K562 (cell line): ENCODE measurements at regions not wholly inside any gene's neighbourhood (a gene's known extent, or its start where the extent isn't known, plus 50 kb on each side); places are given as distances from the start of the nearest gene placed in this dataset.

Source experiments
- ATAC-seq: fragments of 200-7000 bp; cut with Tn5 transposase; 3 replicates; pipeline ENCODE4 v1.9.1; 2020; ENCODE audit warnings: moderate library complexity
- BruUV-seq: library from RNA; stranded (reverse); fragments of 400-500 nt; replicated peaks from 2 replicates; lab custom pipeline; 2021; lab: Mats Ljungman, UMichigan
- CTCF ChIA-PET: fragments of 300-600 bp; formaldehyde crosslinking; extraction: SDS; loops from one replicate; lab custom pipeline; 2021; ENCODE audit warnings: low intra/inter-chr PET ratio; lab: Yijun Ruan, JAX
- POLR2A ChIA-PET: fragments of 300-600, 350-650 bp; sonication (Branson Sonifier 250); formaldehyde crosslinking; extraction: SDS; loops from one replicate; lab custom pipeline; 2021; ENCODE audit warnings: antibody characterized with exemption, inconsistent platforms; lab: Yijun Ruan, JAX
- DNase-seq, 4 experiments: peaks; one replicate each; pipeline versions ENCODE4 v3.0.0 to v3.0.0-alpha.2; 2011 to 2018; ENCODE audit warnings: low spot score in 3 of 4, mixed read lengths in 3 of 4; ENCODE audit errors: extremely low read depth in 1 of 4
- FAIRE-seq: peaks from 2 replicates; lab custom pipeline; 2011; peaks lifted over from hg19 to GRCh38; lab: Jason Lieb, UNC
- H2AFZ ChIP-seq: 2 replicates; pipeline ENCODE4 v1.6.0; 2011; ENCODE audit warnings: low read depth, low read length, control low read depth, inconsistent platforms
- H3K27ac ChIP-seq: fragments of 200-600 bp; 3 replicates; pipeline ENCODE4 v1.8.0; 2011; ENCODE audit warnings: low read depth, mild to moderate bottlenecking, control low read depth, inconsistent platforms, low read length, moderate library complexity, mixed read lengths; ENCODE audit errors: extremely low read depth
- H3K27me3 ChIP-seq, 2 experiments: fragments of 300-600 bp in 1 of 2; 2 replicates in 1 of 2; 3 replicates in 1 of 2; pipeline versions ENCODE4 v1.6.0 to v1.8.0; 2011; ENCODE audit warnings: inconsistent platforms in 2 of 2, low read length in 2 of 2, mild to moderate bottlenecking in 1 of 2, mixed read lengths in 1 of 2, moderate library complexity in 1 of 2; ENCODE audit not compliant: control insufficient read depth in 2 of 2, insufficient read depth in 2 of 2
- H3K36me3 ChIP-seq: fragments of 300-600 bp; 3 replicates; pipeline ENCODE4 v1.8.0; 2011; ENCODE audit warnings: mild to moderate bottlenecking, low read length, inconsistent platforms; ENCODE audit not compliant: control insufficient read depth, insufficient read depth
- H3K4me1 ChIP-seq, 2 experiments: fragments of 200-600 bp in 1 of 2; replicated peaks in 1 of 2; 2 replicates in 1 of 2; 3 replicates in 1 of 2; pipeline versions ENCODE4 v1.5.1 to v1.8.0; 2011; ENCODE audit warnings: inconsistent platforms in 2 of 2, low read length in 2 of 2, mild to moderate bottlenecking in 1 of 2, mixed read lengths in 1 of 2, moderate library complexity in 1 of 2; ENCODE audit not compliant: control insufficient read depth in 2 of 2, insufficient read depth in 2 of 2
- H3K4me2 ChIP-seq: 2 replicates; pipeline ENCODE4 v1.6.1; 2011; ENCODE audit warnings: low read length, control low read depth, inconsistent platforms, mixed read lengths; ENCODE audit not compliant: insufficient read depth
- H3K4me3 ChIP-seq: fragments of 200-600 bp; sonication (generic), shearing (Covaris generic); 2 replicates; pipeline ENCODE4 v1.5.1; 2016; ENCODE audit warnings: control low read depth, inconsistent platforms
- H3K79me2 ChIP-seq: fragments of 200-600 bp; 3 replicates; pipeline ENCODE4 v1.8.0; 2011; ENCODE audit warnings: low read length, inconsistent platforms; ENCODE audit not compliant: control insufficient read depth, insufficient read depth
- H3K9ac ChIP-seq, 2 experiments: 2 replicates each; pipeline versions ENCODE4 v1.6.0 to v1.6.1; 2011; ENCODE audit warnings: low read depth in 2 of 2, low read length in 2 of 2, control low read depth in 1 of 2, inconsistent platforms in 1 of 2, mild to moderate bottlenecking in 1 of 2, mixed read lengths in 1 of 2; ENCODE audit not compliant: insufficient read depth in 1 of 2
- H3K9me1 ChIP-seq: one replicate; pipeline ENCODE4 v1.6.0; 2011; ENCODE audit warnings: inconsistent platforms, mild to moderate bottlenecking, low read length, moderate library complexity; ENCODE audit not compliant: control insufficient read depth, insufficient read depth
- H3K9me3 ChIP-seq: replicated peaks from 2 replicates; pipeline ENCODE4 v1.5.1; 2011; ENCODE audit warnings: low read depth, low read length, inconsistent platforms; ENCODE audit not compliant: control insufficient read depth, insufficient read depth
- H4K20me1 ChIP-seq: replicated peaks from 2 replicates; pipeline ENCODE4 v1.6.1; 2011; ENCODE audit warnings: low read length, inconsistent platforms, mixed read lengths; ENCODE audit not compliant: control insufficient read depth, insufficient read depth
- BCL6 ChIP-seq: fragments of 250-450 bp; sonication (Bioruptor Pico); IDR thresholded peaks from 2 replicates; pipeline ENCODE4 v1.4.0; 2020
- CHAMP1 ChIP-seq: fragments of 450-650 bp; IDR thresholded peaks from 2 replicates; pipeline ENCODE4 v1.6.1; 2016; ENCODE audit warnings: mild to moderate bottlenecking
- HMBOX1 ChIP-seq: sonication (generic); IDR thresholded peaks from 2 replicates; pipeline ENCODE4 v1.6.1; 2016
- NCOA1 ChIP-seq: fragments of 450-650 bp; IDR thresholded peaks from 2 replicates; pipeline ENCODE4 v1.6.1; 2016; ENCODE audit warnings: low read depth
- NR2F6 ChIP-seq: fragments of 450-650 bp; formaldehyde crosslinking; IDR thresholded peaks from 2 replicates; pipeline ENCODE4 v1.4.0; 2020; ENCODE audit warnings: mild to moderate bottlenecking
- POLR2A ChIP-seq: fragments of 450-650 bp; conservative IDR thresholded peaks from 2 replicates; pipeline ENCODE4 v1.6.1; 2016
- RNF2 ChIP-seq: sonication (generic); IDR thresholded peaks from 2 replicates; pipeline ENCODE4 v1.6.1; 2016
- ZEB2 ChIP-seq: fragments of 450-650 bp; IDR thresholded peaks from 2 replicates; pipeline ENCODE4 v1.6.1; 2016
- ZNF121 ChIP-seq: sonication (generic); formaldehyde crosslinking; conservative IDR thresholded peaks from 2 replicates; pipeline ENCODE4 v1.8.0; 2022; ENCODE audit warnings: missing genetic modification reagents
- ZNF398 ChIP-seq: fragments of 250-450 bp; sonication (Bioruptor Pico); IDR thresholded peaks from 2 replicates; pipeline ENCODE4 v1.8.0; 2021; ENCODE audit warnings: moderate library complexity, mild to moderate bottlenecking, inconsistent platforms
- ZNF584 ChIP-seq: fragments of 200-800 bp; sonication (Bioruptor generic); IDR thresholded peaks from 2 replicates; pipeline ENCODE4 v1.6.1; 2016; ENCODE audit warnings: low read depth, mild to moderate bottlenecking, missing genetic modification characterization, missing compliant biosample characterization
- WGBS: fragments of 100-300 bp; shearing (Covaris generic); methylation state at CpG from one replicate; pipeline ENCODE4 v1.1.6; 2016; ENCODE audit warnings: low coverage, mixed read lengths; ENCODE audit not compliant: insufficient coverage; ENCODE audit errors: missing lambda C conversion rate; 5-methylcytosine and 5-hydroxymethylcytosine counted together
- in situ Hi-C: fragments of 300-500 bp; cut with MboI; formaldehyde crosslinking; loops from 4 replicates; pipeline ENCODE4 v1.15.0; 2018; ENCODE audit warnings: inconsistent platforms, mixed read lengths
- intact Hi-C: fragments of 100-400 bp; cut with micrococcal nuclease; formaldehyde crosslinking; loops from 2 replicates; pipeline ENCODE4 v1.14.2; 2022

GRCh38 chr11:115893461-115894099 lies 389.4 kb upstream of the CADM1 start:
- DNase-seq (no peak), ATAC-seq (no peak), FAIRE-seq (no peak)
- H3K4me2 ChIP-seq = no peak overlapping the region
- no peak overlapping the region for H3K9ac ChIP-seq
- POLR2A ChIA-PET = no interaction called here
- H3K36me3 ChIP-seq = no peaks in the 10 kb centered on the region
- H3K9me1 ChIP-seq = no peaks in the 10 kb centered on the region
- H3K9me3 ChIP-seq = no peaks in the 10 kb centered on the region
- CTCF ChIA-PET = no interaction called here
- H4K20me1 ChIP-seq = no peaks in the 10 kb centered on the region
- no peaks in the 10 kb centered on the region for H3K27me3 ChIP-seq
- no peak overlapping the region for H3K4me3 ChIP-seq
- no peaks in the 10 kb centered on the region for H3K4me1 ChIP-seq
- in situ Hi-C loops = no loop called here
- no peak overlapping the region for H3K27ac ChIP-seq
- TF ChIP-seq NCOA1 (no peak), ZEB2 (no peak), BCL6 (no peak), ZNF398 (CRISPR knock-in tag) (no peak), RNF2 (no peak), HMBOX1 (no peak), ZNF121 (CRISPR knock-in tag) (no peak), ZNF584 (CRISPR knock-in tag) (no peak), POLR2A (no peak), NR2F6 (CRISPR knock-in tag) (no peak), CHAMP1 (no peak)
- 2% methylated on average over 5 of the region's 5 CpGs for WGBS
- BruUV-seq = no TSS peak
- H2AFZ ChIP-seq = no peak overlapping the region
- H3K79me2 ChIP-seq = no peaks in the 10 kb centered on the region
- intact Hi-C loops = no loop called here
